ENCODE measurements at regions not wholly inside any gene's neighbourhood (a gene's known extent, or its start where the extent isn't known, plus 50 kb on each side); places are given as distances from the start of the nearest gene placed in this dataset.
"Not testable (repeated sequence)": the region's sequence is repeated elsewhere in the genome, so short reads cannot be mapped to it uniquely, and the experiment has no call there.

DNA sequence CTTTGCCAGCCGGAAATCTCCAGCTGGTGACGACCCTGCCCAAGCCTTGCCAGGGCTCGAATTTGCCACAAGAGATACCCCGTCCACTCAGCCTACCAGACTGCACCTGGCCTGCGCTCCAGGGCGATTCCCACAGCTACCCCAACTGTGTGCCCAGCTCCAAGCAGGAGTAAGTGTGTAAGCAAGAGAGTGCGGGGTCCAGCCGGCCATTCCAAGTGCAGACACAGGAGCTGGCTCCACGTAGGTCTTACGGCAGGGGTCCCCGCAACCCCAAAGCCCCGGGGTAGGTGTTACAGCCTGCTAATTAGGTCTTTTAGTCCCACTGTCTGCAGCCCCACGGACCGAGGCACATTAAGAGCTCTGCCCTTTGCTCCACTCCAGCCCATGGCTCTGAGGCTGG, 1305.2 kb downstream of the ARAP2 start:
- ATAC-seq (replicated peaks in 6 of 8): no peak
- Histone ChIP-seq H3K4me3 (no peak overlapping the region), H3K4me1 (replicated peaks in 1 of 2) (no peaks in the 10 kb centered on the region), H3K27ac (no peak overlapping the region)
- WGBS, 10 experiments: 3 to 97% (median 64%) methylated on average over 3 to 11 of the region's 14 CpGs; no CpG with 5 or more reads in 2 of the 10 experiments
- in situ Hi-C loops (cut with MboI; ENCODE audit: low pct_unique_long_range_greater_than_20kb in 2 of 9, low sequenced_read_pairs in 9 of 9, unreplicated experiment in 9 of 9): no loop called here

DNA sequence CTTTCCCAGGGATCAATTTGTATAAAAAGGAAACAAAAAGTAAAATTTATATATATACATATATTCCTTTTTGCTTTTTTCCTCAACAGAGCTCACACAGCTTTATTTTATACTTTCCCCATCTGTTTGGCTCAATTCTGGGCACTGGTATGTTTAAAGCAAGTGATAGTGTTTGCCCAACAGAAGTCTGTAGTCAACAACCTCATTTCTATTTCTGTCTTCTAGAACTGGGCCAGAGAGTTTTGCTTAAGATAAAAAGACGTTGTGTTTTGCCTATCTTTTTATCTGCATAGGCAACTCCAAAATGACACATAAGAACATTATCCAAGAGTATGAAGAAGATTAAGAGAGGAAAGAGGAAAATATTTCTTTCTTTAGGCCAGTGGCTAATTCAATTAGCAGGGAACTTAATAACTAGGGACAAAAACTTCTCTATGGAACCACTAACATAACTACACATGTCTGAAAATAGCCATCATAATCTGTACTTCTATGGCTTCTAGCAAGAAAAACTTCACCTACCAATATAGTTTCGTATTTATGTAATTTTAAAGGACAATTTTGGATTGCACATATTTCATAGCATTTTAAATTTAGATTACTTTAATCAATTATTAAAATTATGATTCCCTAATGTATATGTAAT, 1300.5 kb downstream of the ARAP2 start:
- Histone ChIP-seq H3K4me1 (replicated peaks in 1 of 2) (no peaks in the 10 kb centered on the region), H3K27ac (no peak overlapping the region), H3K4me3 (no peak overlapping the region)
- WGBS, 10 experiments: 0 to 100% (median 67%) methylated on average over 1 to 2 of the region's 2 CpGs; no CpG with 5 or more reads in 1 of the 10 experiments
- no peak for ATAC-seq (replicated peaks in 6 of 8)
- in situ Hi-C loops (cut with MboI; ENCODE audit: low pct_unique_long_range_greater_than_20kb in 2 of 9, low sequenced_read_pairs in 9 of 9, unreplicated experiment in 9 of 9): no loop called here

DNA sequence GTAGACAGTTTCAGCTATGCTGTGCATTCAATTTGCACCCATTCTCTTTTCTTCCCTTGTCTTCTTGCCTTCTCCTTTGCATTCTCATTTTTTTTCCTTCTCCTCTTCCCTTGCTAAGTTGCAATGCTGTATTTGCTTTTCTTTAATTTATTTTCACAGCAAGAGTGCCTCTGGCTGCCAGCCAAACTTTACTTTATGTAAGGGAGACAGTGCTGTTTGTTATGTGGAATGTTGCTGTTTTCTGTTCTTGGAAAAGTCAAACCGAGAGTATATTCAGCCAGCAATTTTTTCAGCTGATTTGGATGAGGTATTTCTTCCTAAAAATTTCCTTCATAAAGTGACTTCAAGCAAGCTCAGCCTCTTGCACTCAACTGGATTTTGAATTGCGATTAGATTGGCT, 1293.4 kb downstream of the ARAP2 start:
- peak in 3 of 8 experiments; percentile 24 to 79 (median 34) for ATAC-seq (replicated peaks in 6 of 8)
- Histone ChIP-seq H3K27ac (no peak overlapping the region), H3K4me1 (replicated peaks in 1 of 2) (no peaks in the 10 kb centered on the region), H3K4me3 (no peak overlapping the region)
- in situ Hi-C loops (cut with MboI; ENCODE audit: low pct_unique_long_range_greater_than_20kb in 2 of 9, low sequenced_read_pairs in 9 of 9, unreplicated experiment in 9 of 9): no loop called here
- WGBS, 10 experiments: 0 to 100% (median 49%) methylated on average over 1 to 2 of the region's 2 CpGs; no CpG with 5 or more reads in 2 of the 10 experiments

DNA sequence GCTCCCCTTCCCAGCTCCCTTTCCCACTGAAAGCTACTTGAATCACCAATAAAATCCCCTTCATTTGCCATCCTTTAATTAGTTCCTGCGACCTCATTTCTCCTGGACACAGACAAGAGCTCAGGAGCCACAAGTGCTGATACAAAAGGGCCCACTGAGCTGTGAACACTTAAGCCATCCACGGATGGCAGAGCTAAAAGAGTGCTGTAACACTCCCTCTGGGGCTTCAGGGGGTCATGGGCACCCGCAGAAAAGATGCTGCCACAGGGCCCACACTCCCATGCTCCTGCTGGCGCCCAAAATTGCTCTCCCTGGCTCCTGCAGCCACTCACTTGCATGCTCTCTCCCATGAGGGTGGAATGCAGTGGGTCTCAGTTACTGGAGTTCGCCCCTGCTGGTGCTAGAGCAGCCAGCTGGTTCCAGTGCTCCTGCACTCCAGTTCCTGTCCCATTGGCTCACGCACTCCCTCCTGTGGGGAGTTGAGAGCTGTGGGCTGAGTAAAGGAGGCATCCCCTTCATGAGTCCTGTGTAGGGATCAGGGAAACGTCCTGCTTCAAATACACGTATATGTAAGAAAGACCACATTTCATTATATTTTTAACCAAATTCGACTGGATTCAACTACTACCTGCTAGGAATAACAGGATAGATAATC, 1291.0 kb downstream of the ARAP2 start:
- 4 to 100% (median 85%) methylated on average over 1 to 7 of the region's 9 CpGs; no CpG with 5 or more reads in 2 of the 10 experiments for WGBS, 10 experiments

DNA sequence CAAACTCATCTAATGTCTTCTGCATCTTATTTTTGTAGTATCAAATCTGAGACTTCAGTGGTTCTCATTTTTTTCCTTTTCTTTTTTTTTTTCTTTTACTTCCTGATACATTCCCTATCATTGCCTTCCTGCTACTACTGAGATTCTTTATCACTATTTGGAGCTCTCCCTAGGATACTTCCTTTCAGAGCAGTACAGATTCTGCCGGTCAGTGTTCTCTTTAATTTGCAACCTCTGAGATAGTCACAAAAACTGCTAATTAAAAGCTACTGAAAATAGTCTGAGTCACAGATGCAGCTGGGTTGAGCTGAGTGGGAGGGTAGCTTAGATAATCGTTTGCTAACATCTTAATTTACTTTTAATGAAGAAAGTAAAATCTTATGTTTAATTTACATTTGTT, 1279.7 kb downstream of the ARAP2 start:
- no peak overlapping the region for H3K4me3 ChIP-seq
- ATAC-seq (replicated peaks in 6 of 8): peak in 3 of 8 experiments; percentile 59 to 96 (median 79)
- in situ Hi-C loops (cut with MboI; ENCODE audit: low pct_unique_long_range_greater_than_20kb in 2 of 9, low sequenced_read_pairs in 9 of 9, unreplicated experiment in 9 of 9): no loop called here
- no peaks in the 10 kb centered on the region for H3K4me1 ChIP-seq (replicated peaks in 1 of 2)
- 0 to 29% (median 11%) methylated on average over 1 to 2 of the region's 2 CpGs; no CpG with 5 or more reads in 1 of the 10 experiments for WGBS, 10 experiments
- no peak overlapping the region for H3K27ac ChIP-seq

More for the DNA sequence above, 1291.0 kb downstream of the ARAP2 start:
- Histone ChIP-seq H3K4me3 (no peak overlapping the region), H3K27ac (no peak overlapping the region), H3K4me1 (replicated peaks in 1 of 2) (no peaks in the 10 kb centered on the region)
- in situ Hi-C loops (cut with MboI; ENCODE audit: low pct_unique_long_range_greater_than_20kb in 2 of 9, low sequenced_read_pairs in 9 of 9, unreplicated experiment in 9 of 9): no loop called here
- ATAC-seq (replicated peaks in 6 of 8): peak in 2 of 8 experiments; percentile 54 to 97

DNA sequence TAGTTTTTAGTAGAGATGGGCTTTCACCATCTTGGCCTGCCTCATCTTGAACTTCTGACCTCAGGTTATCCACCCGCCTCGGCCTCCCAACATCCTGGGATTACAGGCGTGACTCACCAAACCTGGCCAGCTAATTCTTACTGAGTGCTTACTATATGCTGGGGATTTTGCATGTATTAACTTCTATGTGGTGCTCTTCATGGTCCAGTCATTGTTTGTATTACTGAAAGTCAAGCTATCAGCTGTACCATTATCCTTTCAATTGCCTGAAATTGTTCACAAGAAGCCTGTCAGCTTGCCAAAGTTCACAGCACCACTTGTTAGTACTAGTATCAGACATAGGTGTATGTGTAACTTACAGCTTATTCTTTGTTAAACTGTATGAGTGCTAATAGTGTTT, 1272.1 kb downstream of the ARAP2 start:
- no peak overlapping the region for H3K27ac ChIP-seq
- no peaks in the 10 kb centered on the region for H3K4me1 ChIP-seq (replicated peaks in 1 of 2)
- in situ Hi-C loops (cut with MboI; ENCODE audit: low pct_unique_long_range_greater_than_20kb in 2 of 9, low sequenced_read_pairs in 9 of 9, unreplicated experiment in 9 of 9): no loop called here
- no peak overlapping the region for H3K4me3 ChIP-seq
- WGBS, 10 experiments: 80 to 96% (median 82%) methylated on average over 1 to 3 of the region's 3 CpGs; no CpG with 5 or more reads in 6 of the 10 experiments
- ATAC-seq (replicated peaks in 6 of 8): no peak

DNA sequence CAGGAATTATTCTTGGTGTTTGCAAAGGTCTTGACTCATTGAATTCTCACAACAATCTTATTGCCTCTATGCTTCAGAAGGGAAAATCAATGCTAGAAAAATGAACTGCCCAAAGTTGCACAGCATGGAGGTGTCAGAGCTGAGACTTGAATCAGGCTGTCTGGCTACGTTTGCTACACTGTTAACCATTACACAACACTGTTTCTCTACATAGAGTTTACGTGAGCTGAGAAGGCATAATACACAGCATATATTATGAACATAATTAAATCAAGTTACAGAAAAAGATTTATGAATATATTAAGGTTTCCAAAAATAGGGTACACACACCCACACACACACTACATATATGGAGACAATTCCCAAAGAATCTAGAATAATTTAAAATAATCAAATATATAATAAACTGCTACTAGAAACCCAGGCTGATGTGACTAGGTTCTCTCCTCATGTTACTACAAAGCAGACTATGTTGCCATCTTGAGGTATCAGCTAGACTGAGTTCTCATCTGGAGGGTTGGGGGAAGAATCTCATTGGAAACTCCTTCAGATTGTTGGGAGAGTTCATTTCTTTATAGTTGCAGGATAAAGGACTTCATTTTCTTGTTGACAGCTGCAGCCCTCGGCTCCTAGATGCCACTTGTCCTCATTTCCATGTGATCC, 1270.5 kb downstream of the ARAP2 start:
- Histone ChIP-seq H3K4me1 (replicated peaks in 1 of 2) (no peaks in the 10 kb centered on the region), H3K4me3 (no peak overlapping the region), H3K27ac (no peak overlapping the region)
- ATAC-seq (replicated peaks in 6 of 8): peak in 1 of 8 experiments; percentile 77
- 0 to 100% (median 80%) methylated on average over 1 to 3 of the region's 3 CpGs; no CpG with 5 or more reads in 3 of the 10 experiments for WGBS, 10 experiments
- in situ Hi-C loops (cut with MboI; ENCODE audit: low pct_unique_long_range_greater_than_20kb in 2 of 9, low sequenced_read_pairs in 9 of 9, unreplicated experiment in 9 of 9): no loop called here

DNA sequence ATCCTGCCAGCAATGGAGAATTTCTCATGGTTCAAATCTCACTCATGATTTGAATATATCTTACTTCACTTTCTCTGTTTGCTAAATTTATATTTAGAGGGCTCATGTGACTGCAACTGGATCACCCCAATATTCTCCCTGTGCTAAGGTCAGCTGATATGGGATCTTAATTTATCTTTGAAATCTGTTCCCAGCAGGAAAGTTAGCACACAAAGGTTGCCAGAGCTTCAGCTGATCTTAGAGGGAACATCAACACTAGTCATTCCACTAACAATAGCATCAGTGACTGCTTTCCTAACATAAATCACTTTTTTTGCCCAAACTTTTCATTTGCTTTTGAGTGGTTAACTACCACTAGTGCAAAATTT, 1270.0 kb downstream of the ARAP2 start:
- no peak overlapping the region for H3K27ac ChIP-seq
- ATAC-seq (replicated peaks in 6 of 8): no peak
- H3K4me3 ChIP-seq: no peak overlapping the region
- H3K4me1 ChIP-seq (replicated peaks in 1 of 2): no peaks in the 10 kb centered on the region
- in situ Hi-C loops (cut with MboI; ENCODE audit: low pct_unique_long_range_greater_than_20kb in 2 of 9, low sequenced_read_pairs in 9 of 9, unreplicated experiment in 9 of 9): no loop called here

DNA sequence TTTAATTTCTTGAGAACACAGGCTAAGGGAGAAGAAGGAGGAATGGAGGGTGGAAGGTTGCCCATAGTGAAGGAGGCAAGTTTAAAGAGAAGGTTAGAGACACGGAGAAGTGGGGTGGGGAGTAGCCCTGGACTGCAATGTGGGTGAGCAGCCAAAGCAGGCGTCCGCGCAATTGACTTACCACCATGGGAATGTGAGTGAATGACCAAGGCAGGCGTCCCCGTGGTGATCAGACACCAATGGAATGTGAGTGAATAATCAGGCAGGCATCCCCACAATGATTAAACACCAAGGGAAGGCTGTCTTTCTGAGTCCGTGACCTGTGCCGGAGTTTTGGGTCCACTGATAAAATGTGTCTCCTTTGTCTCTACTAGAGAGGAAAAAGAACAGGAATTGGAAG, 1223.1 kb downstream of the ARAP2 start:
- H3K4me3 ChIP-seq; in situ Hi-C loops (cut with MboI; ENCODE audit: low pct_unique_long_range_greater_than_20kb in 2 of 9, low sequenced_read_pairs in 9 of 9, unreplicated experiment in 9 of 9); H3K27ac ChIP-seq; H3K4me1 ChIP-seq (replicated peaks in 1 of 2); ATAC-seq (replicated peaks in 6 of 8): not testable (repeated sequence)
- WGBS, 10 experiments: 22 to 100% (median 88%) methylated on average over 1 to 5 of the region's 8 CpGs; no CpG with 5 or more reads in 2 of the 10 experiments

DNA sequence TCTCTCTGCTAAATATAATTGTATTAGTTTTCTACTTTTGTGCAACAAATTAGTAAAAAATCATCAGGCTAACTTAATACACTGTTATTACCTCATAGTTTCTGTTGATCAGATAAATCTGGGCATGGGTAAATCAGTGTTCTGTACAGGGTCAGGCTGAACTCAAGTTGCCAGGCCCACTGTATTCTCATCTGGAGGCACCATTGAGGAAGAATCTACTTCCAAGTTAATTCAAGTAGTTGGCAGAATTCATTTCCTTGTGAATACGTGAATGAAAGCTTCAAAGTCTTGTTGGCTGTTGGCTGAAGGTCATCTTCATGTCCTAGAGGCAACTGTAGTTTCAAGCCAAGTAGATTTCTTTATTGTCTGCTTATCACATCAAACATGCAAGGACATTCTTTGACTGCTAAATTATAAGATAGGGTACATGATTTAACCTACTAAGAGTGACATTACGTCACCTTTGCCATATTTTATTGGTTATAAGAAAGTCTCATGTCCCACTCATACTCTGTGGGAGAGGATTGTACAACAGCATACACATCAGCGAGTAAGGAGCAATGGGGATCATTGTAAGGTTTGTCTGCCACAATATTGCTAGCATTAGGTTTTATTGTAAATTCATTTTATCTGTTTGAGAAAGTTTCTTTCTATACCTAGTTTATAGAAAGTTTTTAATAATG, 1219.0 kb downstream of the ARAP2 start:
- no peak for ATAC-seq (replicated peaks in 6 of 8)

DNA sequence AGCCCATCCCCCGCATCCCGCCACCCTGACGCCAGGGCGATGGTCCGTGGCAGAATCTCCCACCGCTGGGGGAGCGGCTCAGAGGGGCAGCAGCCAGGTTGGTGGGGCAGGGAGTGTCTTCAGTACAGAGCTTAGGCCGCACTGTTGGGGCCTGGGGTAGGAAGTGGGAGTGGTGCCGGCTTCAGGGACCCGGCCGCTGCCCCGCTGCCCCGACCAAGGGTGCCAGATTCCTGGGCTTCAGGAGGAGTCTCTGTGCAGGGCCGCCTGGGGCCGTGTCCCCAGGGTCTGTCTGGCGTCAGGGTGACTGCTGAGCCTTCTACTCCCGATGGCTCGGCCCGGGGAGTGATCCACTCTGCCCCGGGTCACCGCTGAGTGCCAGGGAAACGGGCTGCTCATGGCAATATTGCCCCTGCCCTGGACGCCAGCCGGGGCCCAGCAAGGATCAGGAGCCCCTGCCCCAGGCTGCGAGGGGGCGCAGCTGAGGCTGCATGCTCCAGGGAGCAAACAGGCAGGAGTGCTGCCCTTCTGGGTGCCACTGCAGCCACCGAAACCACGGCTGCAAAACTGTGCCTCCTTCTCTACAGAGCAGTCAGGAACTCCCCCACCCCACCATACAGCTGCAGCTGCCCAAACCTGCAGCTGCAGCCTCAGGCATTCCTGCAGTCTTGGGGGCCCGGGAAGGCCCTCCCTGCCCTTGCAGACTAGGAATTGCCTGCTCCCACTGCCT, 1206.1 kb downstream of the ARAP2 start:
- ATAC-seq (replicated peaks in 6 of 8): no peak
- no peak overlapping the region for H3K27ac ChIP-seq
- H3K4me3 ChIP-seq: no peak overlapping the region
- in situ Hi-C loops (cut with MboI; ENCODE audit: low pct_unique_long_range_greater_than_20kb in 2 of 9, low sequenced_read_pairs in 9 of 9, unreplicated experiment in 9 of 9): no loop called here
- WGBS, 10 experiments: 10 to 100% (median 100%) methylated on average over 1 to 4 of the region's 29 CpGs; no CpG with 5 or more reads in 5 of the 10 experiments
- no peaks in the 10 kb centered on the region for H3K4me1 ChIP-seq (replicated peaks in 1 of 2)

More for the DNA sequence above, 1219.0 kb downstream of the ARAP2 start:
- in situ Hi-C loops (cut with MboI; ENCODE audit: low pct_unique_long_range_greater_than_20kb in 2 of 9, low sequenced_read_pairs in 9 of 9, unreplicated experiment in 9 of 9): no loop called here
- Histone ChIP-seq H3K4me1 (replicated peaks in 1 of 2) (no peaks in the 10 kb centered on the region), H3K27ac (no peak overlapping the region), H3K4me3 (no peak overlapping the region)
- 0 to 98% (median 65%) methylated on average over 1 to 3 of the region's 3 CpGs; no CpG with 5 or more reads in 1 of the 10 experiments for whole genome bisulfite sequencing, 10 experiments

DNA sequence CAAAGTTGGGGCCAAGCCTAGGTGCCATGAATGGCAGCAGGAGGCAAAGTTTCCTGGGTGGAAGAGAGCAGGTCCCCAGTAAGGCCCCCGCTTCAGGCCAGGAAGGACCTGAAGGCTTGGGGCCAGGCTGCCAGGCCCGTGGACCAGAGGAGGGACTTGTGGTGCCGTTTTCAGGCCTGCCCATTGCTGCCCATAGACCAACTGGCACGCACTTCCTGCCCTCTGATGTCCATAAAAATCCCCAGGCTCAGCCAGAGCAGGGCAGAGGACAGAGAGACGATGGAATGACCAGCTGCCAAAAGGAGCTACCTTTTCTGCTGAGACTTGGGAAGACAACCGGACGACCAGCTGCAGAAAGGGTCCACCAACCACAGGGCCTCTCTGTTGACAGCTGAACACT, 1205.5 kb downstream of the ARAP2 start:
- Histone ChIP-seq H3K4me1 (replicated peaks in 1 of 2) (no peaks in the 10 kb centered on the region), H3K4me3 (no peak overlapping the region), H3K27ac (no peak overlapping the region)
- in situ Hi-C loops (cut with MboI; ENCODE audit: low pct_unique_long_range_greater_than_20kb in 2 of 9, low sequenced_read_pairs in 9 of 9, unreplicated experiment in 9 of 9): no loop called here
- WGBS, 10 experiments: 51 to 97% (median 85%) methylated on average over 4 to 6 of the region's 7 CpGs; no CpG with 5 or more reads in 6 of the 10 experiments
- ATAC-seq (replicated peaks in 6 of 8): no peak
